ENCODE measurements at regions not wholly inside any gene's neighbourhood (a gene's known extent, or its start where the extent isn't known, plus 50 kb on each side); places are given as distances from the start of the nearest gene placed in this dataset.

- Histone ChIP-seq H3K9ac (ENCODE audit: low read depth in 1 of 2, low read length in 2 of 2) (no peak overlapping the region), H3K27ac (ENCODE audit: low read depth, low read length) (no peak overlapping the region), H3K4me3 (ENCODE audit: low read depth in 1 of 2, low read length in 2 of 2) (no peak overlapping the region)
Measured at GRCh38 chr11:92766698-92767097, 202.8 kb upstream of the MTNR1B start.

DNA sequence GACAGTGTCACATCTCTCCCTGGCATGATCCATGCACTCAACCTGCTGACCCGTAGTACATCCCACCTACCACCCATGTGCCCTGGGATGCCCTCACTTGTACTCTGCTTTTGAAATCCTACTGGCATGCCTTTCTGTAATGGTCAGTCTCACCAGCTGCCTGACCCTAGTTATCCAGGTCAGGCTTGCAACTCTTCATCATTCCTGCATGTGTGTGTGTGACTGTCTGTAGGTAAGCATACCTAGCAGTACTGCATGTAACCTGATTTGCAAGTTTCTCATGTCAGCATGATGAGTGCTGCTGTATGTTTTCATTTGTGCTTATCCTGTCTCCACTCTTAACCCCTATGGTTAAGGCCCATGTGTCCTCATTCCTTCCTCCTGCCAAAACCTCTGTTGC, 202.0 kb upstream of the MTNR1B start:
- H3K9me3 ChIP-seq (ENCODE audit: control insufficient read depth in 1 of 2, low read length in 2 of 2), result no peaks in the 10 kb centered on the region
- H3K27ac ChIP-seq (ENCODE audit: low read depth, low read length), result no peak overlapping the region
- H3K4me3 ChIP-seq (ENCODE audit: low read depth in 1 of 2, low read length in 2 of 2), result no peak overlapping the region
- H3K36me3 ChIP-seq (ENCODE audit: control insufficient read depth in 1 of 2, insufficient read depth in 2 of 2, low read length in 2 of 2), result no peaks in the 10 kb centered on the region
- no peaks in the 10 kb centered on the region for H3K27me3 ChIP-seq (ENCODE audit: control insufficient read depth in 1 of 2, insufficient read depth in 2 of 2, low read length in 2 of 2)
- H3K4me1 ChIP-seq (ENCODE audit: control insufficient read depth in 1 of 2, insufficient read depth in 2 of 2, low read length in 2 of 2), result no peaks in the 10 kb centered on the region
- H3K9ac ChIP-seq (ENCODE audit: low read depth in 1 of 2, low read length in 2 of 2), result no peak overlapping the region

More at GRCh38 chr11:92766698-92767097, 202.8 kb upstream of the MTNR1B start:
- no peaks in the 10 kb centered on the region for H3K9me3 ChIP-seq (ENCODE audit: control insufficient read depth in 1 of 2, low read length in 2 of 2)
- no peaks in the 10 kb centered on the region for H3K36me3 ChIP-seq (ENCODE audit: control insufficient read depth in 1 of 2, insufficient read depth in 2 of 2, low read length in 2 of 2)
- no peaks in the 10 kb centered on the region for H3K27me3 ChIP-seq (ENCODE audit: control insufficient read depth in 1 of 2, insufficient read depth in 2 of 2, low read length in 2 of 2)
- no peaks in the 10 kb centered on the region for H3K4me1 ChIP-seq (ENCODE audit: control insufficient read depth in 1 of 2, insufficient read depth in 2 of 2, low read length in 2 of 2)

- Histone ChIP-seq H3K27me3 (ENCODE audit: control insufficient read depth in 1 of 2, insufficient read depth in 2 of 2, low read length in 2 of 2) (no peaks in the 10 kb centered on the region), H3K36me3 (ENCODE audit: control insufficient read depth in 1 of 2, insufficient read depth in 2 of 2, low read length in 2 of 2) (no peaks in the 10 kb centered on the region), H3K4me1 (ENCODE audit: control insufficient read depth in 1 of 2, insufficient read depth in 2 of 2, low read length in 2 of 2) (no peaks in the 10 kb centered on the region), H3K9ac (ENCODE audit: low read depth in 1 of 2, low read length in 2 of 2) (no peak overlapping the region), H3K4me3 (ENCODE audit: low read depth in 1 of 2, low read length in 2 of 2) (no peak overlapping the region), H3K9me3 (ENCODE audit: control insufficient read depth in 1 of 2, low read length in 2 of 2) (no peaks in the 10 kb centered on the region), H3K27ac (ENCODE audit: low read depth, low read length) (no peak overlapping the region)
Measured at GRCh38 chr11:92768121-92768840, 201.2 kb upstream of the MTNR1B start.

GRCh38 chr11:92769112-92769511, 200.3 kb upstream of the MTNR1B start:
- Histone ChIP-seq H3K9me3 (ENCODE audit: control insufficient read depth in 1 of 2, low read length in 2 of 2) (no peaks in the 10 kb centered on the region), H3K4me3 (ENCODE audit: low read depth in 1 of 2, low read length in 2 of 2) (no peak overlapping the region), H3K4me1 (ENCODE audit: control insufficient read depth in 1 of 2, insufficient read depth in 2 of 2, low read length in 2 of 2) (no peaks in the 10 kb centered on the region), H3K27me3 (ENCODE audit: control insufficient read depth in 1 of 2, insufficient read depth in 2 of 2, low read length in 2 of 2) (no peaks in the 10 kb centered on the region), H3K27ac (ENCODE audit: low read depth, low read length) (no peak overlapping the region), H3K36me3 (ENCODE audit: control insufficient read depth in 1 of 2, insufficient read depth in 2 of 2, low read length in 2 of 2) (no peaks in the 10 kb centered on the region), H3K9ac (ENCODE audit: low read depth in 1 of 2, low read length in 2 of 2) (no peak overlapping the region)

GRCh38 chr11:92770419-92770818, 199.0 kb upstream of the MTNR1B start:
- Histone ChIP-seq H3K9me3 (ENCODE audit: control insufficient read depth in 1 of 2, low read length in 2 of 2) (no peaks in the 10 kb centered on the region), H3K36me3 (ENCODE audit: control insufficient read depth in 1 of 2, insufficient read depth in 2 of 2, low read length in 2 of 2) (no peaks in the 10 kb centered on the region), H3K4me3 (ENCODE audit: low read depth in 1 of 2, low read length in 2 of 2) (no peak overlapping the region), H3K27ac (ENCODE audit: low read depth, low read length) (no peak overlapping the region), H3K4me1 (ENCODE audit: control insufficient read depth in 1 of 2, insufficient read depth in 2 of 2, low read length in 2 of 2) (no peaks in the 10 kb centered on the region), H3K27me3 (ENCODE audit: control insufficient read depth in 1 of 2, insufficient read depth in 2 of 2, low read length in 2 of 2) (no peaks in the 10 kb centered on the region), H3K9ac (ENCODE audit: low read depth in 1 of 2, low read length in 2 of 2) (no peak overlapping the region)

DNA sequence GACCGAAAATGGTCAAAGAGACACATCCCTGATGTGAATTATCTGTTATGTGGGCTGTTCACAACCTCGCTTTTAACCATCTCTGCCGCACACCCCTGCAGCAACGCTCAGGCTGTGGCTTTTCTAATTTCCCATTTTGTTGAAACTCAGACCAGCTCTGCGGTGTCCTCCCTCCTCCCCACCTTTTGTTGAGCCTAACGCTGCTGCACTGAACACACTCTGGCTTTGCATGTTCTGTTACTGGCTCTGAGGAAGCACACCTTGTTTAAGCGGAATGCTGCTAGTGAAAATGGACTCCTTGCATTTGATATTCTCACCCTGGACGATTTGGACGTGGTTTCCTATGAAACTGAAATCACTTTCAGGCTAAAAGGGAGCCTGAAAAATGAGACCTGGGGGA, 198.5 kb upstream of the MTNR1B start:
- Histone ChIP-seq H3K9me3 (ENCODE audit: control insufficient read depth in 1 of 2, low read length in 2 of 2) (no peaks in the 10 kb centered on the region), H3K36me3 (ENCODE audit: control insufficient read depth in 1 of 2, insufficient read depth in 2 of 2, low read length in 2 of 2) (no peaks in the 10 kb centered on the region), H3K27me3 (ENCODE audit: control insufficient read depth in 1 of 2, insufficient read depth in 2 of 2, low read length in 2 of 2) (no peaks in the 10 kb centered on the region), H3K9ac (ENCODE audit: low read depth in 1 of 2, low read length in 2 of 2) (no peak overlapping the region), H3K27ac (ENCODE audit: low read depth, low read length) (no peak overlapping the region), H3K4me1 (ENCODE audit: control insufficient read depth in 1 of 2, insufficient read depth in 2 of 2, low read length in 2 of 2) (no peaks in the 10 kb centered on the region), H3K4me3 (ENCODE audit: low read depth in 1 of 2, low read length in 2 of 2) (no peak overlapping the region)

- H3K4me3 ChIP-seq (ENCODE audit: low read depth in 1 of 2, low read length in 2 of 2), result no peak overlapping the region
- H3K9ac ChIP-seq (ENCODE audit: low read depth in 1 of 2, low read length in 2 of 2), result no peak overlapping the region
- no peak overlapping the region for H3K27ac ChIP-seq (ENCODE audit: low read depth, low read length)
- H3K27me3 ChIP-seq (ENCODE audit: control insufficient read depth in 1 of 2, insufficient read depth in 2 of 2, low read length in 2 of 2), result no peaks in the 10 kb centered on the region
- H3K36me3 ChIP-seq (ENCODE audit: control insufficient read depth in 1 of 2, insufficient read depth in 2 of 2, low read length in 2 of 2), result no peaks in the 10 kb centered on the region
- H3K9me3 ChIP-seq (ENCODE audit: control insufficient read depth in 1 of 2, low read length in 2 of 2), result no peaks in the 10 kb centered on the region
- no peaks in the 10 kb centered on the region for H3K4me1 ChIP-seq (ENCODE audit: control insufficient read depth in 1 of 2, insufficient read depth in 2 of 2, low read length in 2 of 2)
Measured at GRCh38 chr11:92771701-92772100, 197.8 kb upstream of the MTNR1B start.

GRCh38 chr11:92775003-92775676, 194.3 kb upstream of the MTNR1B start:
- H3K9me3 ChIP-seq (ENCODE audit: control insufficient read depth in 1 of 2, low read length in 2 of 2), result no peaks in the 10 kb centered on the region
- no peak overlapping the region for H3K27ac ChIP-seq (ENCODE audit: low read depth, low read length)
- no peaks in the 10 kb centered on the region for H3K27me3 ChIP-seq (ENCODE audit: control insufficient read depth in 1 of 2, insufficient read depth in 2 of 2, low read length in 2 of 2)
- H3K9ac ChIP-seq (ENCODE audit: low read depth in 1 of 2, low read length in 2 of 2), result no peak overlapping the region
- no peaks in the 10 kb centered on the region for H3K4me1 ChIP-seq (ENCODE audit: control insufficient read depth in 1 of 2, insufficient read depth in 2 of 2, low read length in 2 of 2)
- no peak overlapping the region for H3K4me3 ChIP-seq (ENCODE audit: low read depth in 1 of 2, low read length in 2 of 2)
- H3K36me3 ChIP-seq (ENCODE audit: control insufficient read depth in 1 of 2, insufficient read depth in 2 of 2, low read length in 2 of 2), result no peaks in the 10 kb centered on the region

DNA sequence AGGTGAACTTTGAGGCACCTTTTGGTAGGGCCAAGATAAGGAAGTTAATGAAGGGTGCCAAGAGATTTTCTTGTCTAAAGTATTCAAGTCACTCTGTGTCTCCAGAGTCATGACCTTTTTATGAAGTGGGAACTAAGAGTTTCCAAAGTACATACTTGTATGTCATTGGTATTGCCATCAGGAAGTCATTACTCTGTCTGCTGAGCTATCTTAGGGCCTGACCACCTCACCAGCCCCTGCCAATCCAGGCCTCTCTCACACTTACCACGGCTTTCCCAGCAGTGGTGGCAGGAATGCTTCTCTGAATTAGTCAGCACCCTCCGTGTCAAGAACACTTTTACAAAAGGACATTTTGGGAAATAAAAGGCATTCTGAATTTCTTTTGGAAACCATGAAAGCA, 192.8 kb upstream of the MTNR1B start:
- H3K4me3 ChIP-seq (ENCODE audit: low read depth in 1 of 2, low read length in 2 of 2), result no peak overlapping the region
- no peaks in the 10 kb centered on the region for H3K4me1 ChIP-seq (ENCODE audit: control insufficient read depth in 1 of 2, insufficient read depth in 2 of 2, low read length in 2 of 2)
- no peak overlapping the region for H3K9ac ChIP-seq (ENCODE audit: low read depth in 1 of 2, low read length in 2 of 2)
- no peaks in the 10 kb centered on the region for H3K9me3 ChIP-seq (ENCODE audit: control insufficient read depth in 1 of 2, low read length in 2 of 2)
- no peak overlapping the region for H3K27ac ChIP-seq (ENCODE audit: low read depth, low read length)
- no peaks in the 10 kb centered on the region for H3K36me3 ChIP-seq (ENCODE audit: control insufficient read depth in 1 of 2, insufficient read depth in 2 of 2, low read length in 2 of 2)
- H3K27me3 ChIP-seq (ENCODE audit: control insufficient read depth in 1 of 2, insufficient read depth in 2 of 2, low read length in 2 of 2), result no peaks in the 10 kb centered on the region

GRCh38 chr11:92779746-92780145, 189.7 kb upstream of the MTNR1B start:
- Histone ChIP-seq H3K36me3 (ENCODE audit: control insufficient read depth in 1 of 2, insufficient read depth in 2 of 2, low read length in 2 of 2) (no peaks in the 10 kb centered on the region), H3K27me3 (ENCODE audit: control insufficient read depth in 1 of 2, insufficient read depth in 2 of 2, low read length in 2 of 2) (no peaks in the 10 kb centered on the region), H3K9ac (ENCODE audit: low read depth in 1 of 2, low read length in 2 of 2) (no peak overlapping the region), H3K4me3 (ENCODE audit: low read depth in 1 of 2, low read length in 2 of 2) (no peak overlapping the region), H3K4me1 (ENCODE audit: control insufficient read depth in 1 of 2, insufficient read depth in 2 of 2, low read length in 2 of 2) (no peaks in the 10 kb centered on the region), H3K27ac (ENCODE audit: low read depth, low read length) (no peak overlapping the region), H3K9me3 (ENCODE audit: control insufficient read depth in 1 of 2, low read length in 2 of 2) (no peaks in the 10 kb centered on the region)
